ENCODE measurements at regions not wholly inside any gene's neighbourhood (a gene's known extent, or its start where the extent isn't known, plus 50 kb on each side); places are given as distances from the start of the nearest gene placed in this dataset.

DNA sequence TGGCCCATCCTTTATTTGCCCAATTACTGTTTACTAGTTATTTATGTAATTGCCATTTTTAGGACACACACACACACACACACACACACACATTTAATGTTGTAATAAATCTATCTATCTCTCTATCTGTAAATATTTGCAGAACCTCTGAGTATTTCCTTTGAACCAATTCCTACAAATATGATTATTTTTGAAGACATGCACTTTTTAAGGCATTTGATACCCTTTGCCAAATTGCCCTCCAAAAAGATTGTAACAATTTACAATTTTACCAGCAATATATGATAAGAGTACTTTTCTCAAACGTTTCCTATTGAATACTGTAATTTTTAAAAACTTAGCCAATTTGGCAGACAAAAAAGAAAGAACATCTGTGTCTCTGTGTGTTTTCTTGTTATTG lies 143.8 kb upstream of the FOXF1 start:
- no TSS peak for BruUV-seq (replicated peaks)
- no peaks in the 10 kb centered on the region for H3K36me3 ChIP-seq (ENCODE audit: control insufficient read depth, insufficient read depth, low read length)
- H3K27ac ChIP-seq (ENCODE audit: low read length) = no peak overlapping the region
- H3K27me3 ChIP-seq (ENCODE audit: control insufficient read depth, insufficient read depth, low read length) = peaks cover 3% of the 10 kb centered on the region
- intact Hi-C loops (cut with micrococcal nuclease; ENCODE audit: unreplicated experiment) = no loop called here
- DNase-seq (ENCODE audit: low read depth, low spot score) (no peak), ATAC-seq (no peak)
- in situ Hi-C loops (cut with HindIII; ENCODE audit: low pct_unique_long_range_greater_than_20kb, low sequenced_read_pairs) = no loop called here
- no peak overlapping the region for H3K4me3 ChIP-seq (ENCODE audit: low read depth in 2 of 2, low read length in 2 of 2)
- POLR2A ChIA-PET = no interaction called here
- H3K9me3 ChIP-seq (ENCODE audit: control insufficient read depth, insufficient read depth, low read depth, low read length) = no peaks in the 10 kb centered on the region
- TF ChIP-seq, protein P1, sequence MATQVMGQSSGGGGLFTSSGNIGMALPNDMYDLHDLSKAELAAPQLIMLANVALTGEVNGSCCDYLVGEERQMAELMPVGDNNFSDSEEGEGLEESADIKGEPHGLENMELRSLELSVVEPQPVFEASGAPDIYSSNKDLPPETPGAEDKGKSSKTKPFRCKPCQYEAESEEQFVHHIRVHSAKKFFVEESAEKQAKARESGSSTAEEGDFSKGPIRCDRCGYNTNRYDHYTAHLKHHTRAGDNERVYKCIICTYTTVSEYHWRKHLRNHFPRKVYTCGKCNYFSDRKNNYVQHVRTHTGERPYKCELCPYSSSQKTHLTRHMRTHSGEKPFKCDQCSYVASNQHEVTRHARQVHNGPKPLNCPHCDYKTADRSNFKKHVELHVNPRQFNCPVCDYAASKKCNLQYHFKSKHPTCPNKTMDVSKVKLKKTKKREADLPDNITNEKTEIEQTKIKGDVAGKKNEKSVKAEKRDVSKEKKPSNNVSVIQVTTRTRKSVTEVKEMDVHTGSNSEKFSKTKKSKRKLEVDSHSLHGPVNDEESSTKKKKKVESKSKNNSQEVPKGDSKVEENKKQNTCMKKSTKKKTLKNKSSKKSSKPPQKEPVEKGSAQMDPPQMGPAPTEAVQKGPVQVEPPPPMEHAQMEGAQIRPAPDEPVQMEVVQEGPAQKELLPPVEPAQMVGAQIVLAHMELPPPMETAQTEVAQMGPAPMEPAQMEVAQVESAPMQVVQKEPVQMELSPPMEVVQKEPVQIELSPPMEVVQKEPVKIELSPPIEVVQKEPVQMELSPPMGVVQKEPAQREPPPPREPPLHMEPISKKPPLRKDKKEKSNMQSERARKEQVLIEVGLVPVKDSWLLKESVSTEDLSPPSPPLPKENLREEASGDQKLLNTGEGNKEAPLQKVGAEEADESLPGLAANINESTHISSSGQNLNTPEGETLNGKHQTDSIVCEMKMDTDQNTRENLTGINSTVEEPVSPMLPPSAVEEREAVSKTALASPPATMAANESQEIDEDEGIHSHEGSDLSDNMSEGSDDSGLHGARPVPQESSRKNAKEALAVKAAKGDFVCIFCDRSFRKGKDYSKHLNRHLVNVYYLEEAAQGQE (IDR thresholded peaks at IDR 0.05; ENCODE audit: insufficient read depth in 1 of 2, low read depth in 2 of 2, low read length in 1 of 2) = no peak
- TF ChIP-seq, protein P2, sequence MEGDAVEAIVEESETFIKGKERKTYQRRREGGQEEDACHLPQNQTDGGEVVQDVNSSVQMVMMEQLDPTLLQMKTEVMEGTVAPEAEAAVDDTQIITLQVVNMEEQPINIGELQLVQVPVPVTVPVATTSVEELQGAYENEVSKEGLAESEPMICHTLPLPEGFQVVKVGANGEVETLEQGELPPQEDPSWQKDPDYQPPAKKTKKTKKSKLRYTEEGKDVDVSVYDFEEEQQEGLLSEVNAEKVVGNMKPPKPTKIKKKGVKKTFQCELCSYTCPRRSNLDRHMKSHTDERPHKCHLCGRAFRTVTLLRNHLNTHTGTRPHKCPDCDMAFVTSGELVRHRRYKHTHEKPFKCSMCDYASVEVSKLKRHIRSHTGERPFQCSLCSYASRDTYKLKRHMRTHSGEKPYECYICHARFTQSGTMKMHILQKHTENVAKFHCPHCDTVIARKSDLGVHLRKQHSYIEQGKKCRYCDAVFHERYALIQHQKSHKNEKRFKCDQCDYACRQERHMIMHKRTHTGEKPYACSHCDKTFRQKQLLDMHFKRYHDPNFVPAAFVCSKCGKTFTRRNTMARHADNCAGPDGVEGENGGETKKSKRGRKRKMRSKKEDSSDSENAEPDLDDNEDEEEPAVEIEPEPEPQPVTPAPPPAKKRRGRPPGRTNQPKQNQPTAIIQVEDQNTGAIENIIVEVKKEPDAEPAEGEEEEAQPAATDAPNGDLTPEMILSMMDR (IDR thresholded peaks at IDR 0.05) = no peak
- TF ChIP-seq SIN3A (IDR thresholded peaks at IDR 0.05; ENCODE audit: borderline replicate concordance, insufficient read depth, low read depth, low read length) = no peak
- TF ChIP-seq TCF7L2 (IDR thresholded peaks at IDR 0.05; ENCODE audit: low read depth, low read length) = no peak
- TF ChIP-seq POLR2AphosphoS5 (IDR thresholded peaks at IDR 0.05; ENCODE audit: low read depth, low read length) = no peak
- no peaks in the 10 kb centered on the region for H3K4me1 ChIP-seq (ENCODE audit: control insufficient read depth, insufficient read depth, low read length)
- CTCF ChIA-PET = interaction anchor here (0.7 kb wide), 1 partner anchor 8 kb away, joined by 5 read pairs; no protein-coding TSS in a partner anchor

DNA sequence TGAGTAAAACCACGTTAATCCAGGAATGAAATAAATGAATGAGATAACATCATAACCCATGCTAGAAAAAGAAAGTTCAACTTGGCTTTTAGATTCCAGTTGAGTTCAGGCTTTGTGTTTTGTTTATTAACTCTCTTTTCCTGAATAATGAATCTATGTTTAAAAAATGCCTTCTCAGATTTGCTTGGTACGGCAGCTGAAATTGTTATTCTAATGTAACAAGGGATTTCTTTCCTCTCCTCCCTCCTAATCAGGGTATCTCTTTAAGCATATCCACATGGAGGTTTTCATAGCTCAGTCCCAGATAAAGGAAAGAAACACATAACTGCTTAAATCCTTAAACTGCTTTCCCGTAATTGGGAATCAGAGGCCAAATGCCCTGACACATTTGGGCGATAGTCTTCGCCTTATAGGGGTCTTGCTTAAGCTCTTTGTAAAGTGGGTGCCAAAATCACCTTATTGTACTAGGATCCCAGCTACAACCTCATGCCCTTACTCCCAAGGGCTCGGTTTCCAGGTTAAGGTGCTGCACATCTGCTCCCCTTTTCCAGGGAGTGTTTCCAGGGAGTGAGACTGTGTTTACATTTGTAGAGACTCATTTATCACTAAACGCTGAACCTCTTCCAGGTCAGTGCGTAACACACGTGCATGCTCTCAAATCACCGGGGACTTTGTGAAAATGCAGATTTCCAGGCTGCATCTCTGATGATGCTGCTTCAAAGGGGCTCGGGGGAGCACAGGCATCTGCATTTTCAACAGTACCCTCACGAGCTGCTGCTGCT lies 142.8 kb upstream of the FOXF1 start:
- Histone ChIP-seq H3K27ac (ENCODE audit: low read length) (no peak overlapping the region), H3K4me1 (ENCODE audit: control insufficient read depth, insufficient read depth, low read length) (no peaks in the 10 kb centered on the region), H3K4me3 (ENCODE audit: low read depth in 2 of 2, low read length in 2 of 2) (no peak overlapping the region), H3K27me3 (ENCODE audit: control insufficient read depth, insufficient read depth, low read length) (peaks cover 3% of the 10 kb centered on the region), H3K9me3 (ENCODE audit: control insufficient read depth, insufficient read depth, low read depth, low read length) (no peaks in the 10 kb centered on the region), H3K36me3 (ENCODE audit: control insufficient read depth, insufficient read depth, low read length) (no peaks in the 10 kb centered on the region)
- DNase-seq (ENCODE audit: low read depth, low spot score) (no peak), ATAC-seq (no peak)
- TF ChIP-seq SIN3A (IDR thresholded peaks at IDR 0.05; ENCODE audit: borderline replicate concordance, insufficient read depth, low read depth, low read length) (no peak), POLR2AphosphoS5 (IDR thresholded peaks at IDR 0.05; ENCODE audit: low read depth, low read length) (no peak), TCF7L2 (IDR thresholded peaks at IDR 0.05; ENCODE audit: low read depth, low read length) (no peak)
- TF ChIP-seq, protein P2 (IDR thresholded peaks at IDR 0.05) = no peak
- TF ChIP-seq, protein P1 (IDR thresholded peaks at IDR 0.05; ENCODE audit: insufficient read depth in 1 of 2, low read depth in 2 of 2, low read length in 1 of 2) = no peak
- no TSS peak for BruUV-seq (replicated peaks)
- in situ Hi-C loops (cut with HindIII; ENCODE audit: low pct_unique_long_range_greater_than_20kb, low sequenced_read_pairs) (no loop called here), intact Hi-C loops (cut with micrococcal nuclease; ENCODE audit: unreplicated experiment) (no loop called here)
- CTCF ChIA-PET = no interaction called here
- POLR2A ChIA-PET = no interaction called here

All from Panc1 (cell line).